ENCODE measurements at regions not wholly inside any gene's neighbourhood (a gene's known extent, or its start where the extent isn't known, plus 50 kb on each side); places are given as distances from the start of the nearest gene placed in this dataset.

GRCh38 chr5:32854473-32854872 is 143.4 kb downstream of the NPR3 start:
- no peak for TF ChIP-seq RAD21 (conservative IDR thresholded peaks at IDR 0.05)
- no peak for TF ChIP-seq CTCF (IDR thresholded peaks at IDR 0.05; ENCODE audit: poor library complexity, severe bottlenecking)

Data from neural cell (in vitro differentiated cells).